MM.1S (cell line): ENCODE measurements at regions not wholly inside any gene's neighbourhood (a gene's known extent, or its start where the extent isn't known, plus 50 kb on each side); places are given as distances from the start of the nearest gene placed in this dataset.
A peak's percentile ranks its signal among the peaks of the same experiment; 100 is the strongest.

ENCODE experiments used
- DNase-seq: peaks from one replicate; pipeline ENCODE4 v3.0.0-alpha.2; 2015
- H2AFZ ChIP-seq: fragments of 300-600 bp; sonication (generic); 2 replicates; pipeline ENCODE4 v1.6.0; 2016; ENCODE audit warnings: antibody characterized with exemption, low read length
- H3F3A ChIP-seq: fragments of 300-600 bp; sonication (generic); 2 replicates; pipeline ENCODE4 v1.6.1; 2016; ENCODE audit warnings: mild to moderate bottlenecking, antibody characterized with exemption, low read length, moderate library complexity, mixed read lengths; ENCODE audit not compliant: insufficient read depth
- H3K27ac ChIP-seq: fragments of 300-600 bp; sonication (generic); 2 replicates; pipeline ENCODE4 v1.5.1; 2016; ENCODE audit warnings: mild to moderate bottlenecking, low read length
- H3K27me3 ChIP-seq: fragments of 300-600 bp; sonication (generic); replicated peaks from 2 replicates; pipeline ENCODE4 v1.6.0; 2016; ENCODE audit warnings: low read length; ENCODE audit not compliant: insufficient read depth
- H3K36me3 ChIP-seq: fragments of 300-600 bp; sonication (generic); replicated peaks from 2 replicates; pipeline ENCODE4 v1.6.1; 2016; ENCODE audit warnings: mild to moderate bottlenecking, low read length, mixed read lengths; ENCODE audit not compliant: insufficient read depth
- H3K4me1 ChIP-seq: fragments of 300-600 bp; sonication (generic); 2 replicates; pipeline ENCODE4 v1.6.1; 2016; ENCODE audit warnings: low read length, mixed read lengths
- H3K4me2 ChIP-seq: fragments of 300-600 bp; sonication (generic); 2 replicates; pipeline ENCODE4 v1.6.0; 2016; ENCODE audit warnings: low read depth, low read length
- H3K4me3 ChIP-seq: fragments of 300-600 bp; sonication (generic); 2 replicates; pipeline ENCODE4 v1.5.1; 2016; ENCODE audit warnings: low read length, mixed read lengths
- H3K79me2 ChIP-seq: fragments of 300-600 bp; sonication (generic); 2 replicates; pipeline ENCODE4 v1.6.1; 2016; ENCODE audit warnings: mixed run types, low read length, mixed read lengths
- H3K9ac ChIP-seq: fragments of 300-600 bp; sonication (generic); 2 replicates; pipeline ENCODE4 v1.6.1; 2016; ENCODE audit warnings: low read length, mixed read lengths
- H3K9me2 ChIP-seq: fragments of 300-600 bp; sonication (generic); replicated peaks from 2 replicates; pipeline ENCODE4 v1.6.1; 2016; ENCODE audit warnings: mild to moderate bottlenecking, low read length, mixed read lengths; ENCODE audit not compliant: insufficient read depth
- H3K9me3 ChIP-seq: fragments of 300-600 bp; sonication (generic); replicated peaks from 2 replicates; pipeline ENCODE4 v1.6.1; 2016; ENCODE audit warnings: mild to moderate bottlenecking, low read length, mixed read lengths; ENCODE audit not compliant: insufficient read depth
- H4K20me1 ChIP-seq: fragments of 300-600 bp; sonication (generic); 2 replicates; pipeline ENCODE4 v1.6.1; 2016; ENCODE audit warnings: mild to moderate bottlenecking, low read length, moderate library complexity, mixed read lengths; ENCODE audit not compliant: insufficient read depth
- CTCF ChIP-seq: fragments of 300-600 bp; sonication (generic); IDR thresholded peaks from 2 replicates; pipeline ENCODE4 v1.5.1; 2016; ENCODE audit warnings: antibody characterized with exemption, low read length, mixed read lengths
- EZH2 ChIP-seq: fragments of 300-600 bp; sonication (generic); optimal IDR thresholded peaks from 2 replicates; pipeline ENCODE3; 2017; ENCODE audit warnings: low read depth, mild to moderate bottlenecking, antibody characterized with exemption, low read length, mixed read lengths
- EZH2phosphoT487 ChIP-seq: fragments of 300-600 bp; sonication (generic); IDR thresholded peaks from 2 replicates; pipeline ENCODE4 v1.6.1; 2018; ENCODE audit warnings: antibody characterized with exemption, low read length

- H3K9me2 ChIP-seq, result no peaks in the 10 kb centered on the region
- no peaks in the 10 kb centered on the region for H3F3A ChIP-seq
- TF ChIP-seq CTCF (no peak), EZH2phosphoT487 (no peak), EZH2 (no peak)
- no peaks in the 10 kb centered on the region for H3K36me3 ChIP-seq
- no peaks in the 10 kb centered on the region for H3K79me2 ChIP-seq
- peak overlapping the region; percentile 53 for H2AFZ ChIP-seq
- H4K20me1 ChIP-seq, result no peaks in the 10 kb centered on the region
- no peak overlapping the region for H3K9ac ChIP-seq
- H3K4me3 ChIP-seq, result no peak overlapping the region
- no peak for DNase-seq
- H3K9me3 ChIP-seq, result no peaks in the 10 kb centered on the region
- H3K4me2 ChIP-seq, result peak overlapping the region; percentile 40; the same call in 1 of the 2 replicates
- H3K27ac ChIP-seq, result no peak overlapping the region
- H3K27me3 ChIP-seq, result no peaks in the 10 kb centered on the region
- peaks cover 13% of the 10 kb centered on the region for H3K4me1 ChIP-seq
Observed at GRCh38 chr1:58991305-58991704, 207.5 kb upstream of the JUN start.

- H3K4me2 ChIP-seq, result no peak overlapping the region
- no peak overlapping the region for H3K4me3 ChIP-seq
- H3K79me2 ChIP-seq, result no peaks in the 10 kb centered on the region
- H3K9me3 ChIP-seq, result no peaks in the 10 kb centered on the region
- no peak for DNase-seq
- no peak overlapping the region for H3K9ac ChIP-seq
- H4K20me1 ChIP-seq, result no peaks in the 10 kb centered on the region
- H3K27me3 ChIP-seq, result no peaks in the 10 kb centered on the region
- H3K36me3 ChIP-seq, result no peaks in the 10 kb centered on the region
- 0 out of 2 replicates have a peak, but pooled peaks cover 2% of the 10 kb centered on the region for H3F3A ChIP-seq
- no peaks in the 10 kb centered on the region for H3K9me2 ChIP-seq
- TF ChIP-seq EZH2phosphoT487, result no peak
- TF ChIP-seq CTCF, result no peak
- TF ChIP-seq EZH2, result no peak
- no peak overlapping the region for H3K27ac ChIP-seq
- H2AFZ ChIP-seq, result no peak overlapping the region
- H3K4me1 ChIP-seq, result peaks cover 24% of the 10 kb centered on the region
Observed at GRCh38 chr1:58992643-58993042, 208.8 kb upstream of the JUN start.

GRCh38 chr1:58993403-58993802 lies 209.6 kb upstream of the JUN start:
- DNase-seq, result no peak
- Histone ChIP-seq H3K79me2 (no peaks in the 10 kb centered on the region), H3K4me3 (no peak overlapping the region), H3F3A (0 out of 2 replicates have a peak, but pooled peaks cover 2% of the 10 kb centered on the region), H3K27ac (no peak overlapping the region), H3K9me2 (no peaks in the 10 kb centered on the region), H3K27me3 (no peaks in the 10 kb centered on the region), H2AFZ (no peak overlapping the region), H3K9me3 (no peaks in the 10 kb centered on the region), H3K9ac (no peak overlapping the region), H3K4me1 (peaks cover 24% of the 10 kb centered on the region), H3K4me2 (no peak overlapping the region), H4K20me1 (no peaks in the 10 kb centered on the region), H3K36me3 (no peaks in the 10 kb centered on the region)
- TF ChIP-seq EZH2phosphoT487 (no peak), CTCF (no peak), EZH2 (no peak)
